HT-29 (cell line): ENCODE measurements at regions not wholly inside any gene's neighbourhood (a gene's known extent, or its start where the extent isn't known, plus 50 kb on each side); places are given as distances from the start of the nearest gene placed in this dataset.

Experiments used
- DNase-seq: peaks from one replicate; pipeline ENCODE4 v3.0.0-alpha.2; 2015; ENCODE audit warnings: low spot score

DNA sequence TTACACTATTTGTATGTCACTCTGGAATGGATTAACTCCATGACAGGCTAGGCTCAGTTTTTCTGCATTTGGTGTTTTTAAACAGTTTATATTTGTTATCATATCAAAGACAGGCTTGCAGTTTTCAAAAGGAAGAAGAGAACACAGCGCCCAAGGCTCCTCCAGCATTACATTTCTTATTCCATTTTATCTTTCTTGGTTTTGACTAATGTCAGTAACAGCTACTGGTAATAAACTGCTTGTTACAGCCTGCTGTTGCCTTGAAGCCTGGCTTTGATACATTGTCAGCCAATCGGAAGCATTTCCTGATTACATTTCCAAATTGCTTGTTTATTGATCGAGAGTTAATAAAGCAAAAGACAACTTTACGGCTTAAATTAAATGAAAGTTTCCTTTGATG, 166.0 kb upstream of the MDFIC start:
- no peak for DNase-seq

DNA sequence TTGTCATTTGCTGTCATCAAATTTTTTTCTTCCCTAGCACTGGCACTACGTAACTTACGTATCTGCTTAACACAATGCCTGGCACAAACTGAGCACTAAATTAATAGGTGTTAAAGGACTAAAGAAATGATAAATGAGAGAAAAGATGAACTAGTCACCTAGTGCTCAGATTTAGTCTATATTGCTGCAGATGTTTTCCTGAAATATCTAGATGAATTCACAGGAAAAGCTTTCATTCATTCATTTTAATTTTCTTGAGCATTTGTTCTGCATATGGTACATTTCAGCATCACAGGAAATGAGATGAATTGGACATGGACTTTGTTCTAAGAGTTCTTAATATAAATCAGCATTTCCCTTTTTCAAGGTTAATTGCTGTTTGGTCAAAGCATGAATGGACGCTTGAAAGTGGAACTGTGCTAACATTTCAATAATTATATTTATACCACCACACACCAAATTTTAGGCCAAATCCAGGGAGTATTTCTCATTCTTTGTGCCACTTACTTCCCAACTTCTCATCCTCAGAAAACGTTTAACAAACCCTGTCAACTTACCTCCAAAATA, 163.2 kb upstream of the MDFIC start:
- no peak for DNase-seq

DNA sequence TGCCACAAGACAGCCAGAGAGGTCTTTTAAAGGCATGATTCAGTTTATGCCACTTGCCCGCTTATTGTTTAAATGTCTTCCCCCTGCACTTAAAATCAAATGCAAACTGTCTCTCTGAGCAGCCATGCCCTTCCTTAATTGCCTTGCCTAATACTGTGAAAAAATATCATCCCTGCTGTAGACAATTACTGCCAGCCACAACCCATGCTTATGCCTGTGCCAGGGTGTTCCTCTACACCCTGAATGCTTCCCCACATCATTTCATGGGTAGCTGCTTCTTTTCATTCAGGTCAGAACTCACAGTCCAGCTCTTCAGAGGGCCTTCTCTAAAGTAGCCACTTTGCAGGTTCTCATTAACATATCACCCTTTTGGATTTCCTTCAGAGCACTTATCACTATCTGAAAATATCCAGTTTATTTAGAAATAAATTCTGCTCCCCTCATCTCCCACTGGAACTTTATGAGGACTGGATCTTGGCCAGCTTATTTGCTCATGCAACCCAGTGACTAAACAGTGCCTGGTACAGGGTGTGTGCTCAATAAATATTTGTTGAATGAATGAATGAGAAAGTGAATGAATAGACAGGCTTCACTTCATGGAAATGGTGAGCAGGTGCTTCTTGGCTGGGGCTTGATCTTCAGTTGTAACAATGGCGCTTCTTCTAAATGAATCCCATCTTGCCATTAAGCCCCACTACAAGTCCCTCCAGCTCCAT, 162.4 kb upstream of the MDFIC start:
- peak; percentile 33 for DNase-seq

DNA sequence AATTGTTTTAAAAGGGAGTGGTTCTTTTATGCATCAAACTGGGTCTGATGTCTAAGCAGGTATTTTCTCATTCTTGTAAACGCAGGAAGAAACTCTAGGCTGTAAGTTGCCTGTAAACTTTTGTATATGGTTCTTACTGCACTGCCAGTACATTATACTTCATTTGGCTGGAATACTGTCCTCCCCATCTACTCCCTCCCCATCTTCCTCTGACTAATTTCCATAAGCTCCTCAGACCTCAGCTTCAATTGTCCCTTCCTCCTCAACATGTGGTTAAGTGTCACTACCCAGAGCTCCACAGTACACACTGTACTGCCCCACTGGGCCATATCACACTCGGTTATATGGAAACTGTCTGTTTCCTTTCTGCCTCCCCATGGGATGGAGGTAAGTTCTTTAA, 161.4 kb upstream of the MDFIC start:
- DNase-seq, result no peak

DNA sequence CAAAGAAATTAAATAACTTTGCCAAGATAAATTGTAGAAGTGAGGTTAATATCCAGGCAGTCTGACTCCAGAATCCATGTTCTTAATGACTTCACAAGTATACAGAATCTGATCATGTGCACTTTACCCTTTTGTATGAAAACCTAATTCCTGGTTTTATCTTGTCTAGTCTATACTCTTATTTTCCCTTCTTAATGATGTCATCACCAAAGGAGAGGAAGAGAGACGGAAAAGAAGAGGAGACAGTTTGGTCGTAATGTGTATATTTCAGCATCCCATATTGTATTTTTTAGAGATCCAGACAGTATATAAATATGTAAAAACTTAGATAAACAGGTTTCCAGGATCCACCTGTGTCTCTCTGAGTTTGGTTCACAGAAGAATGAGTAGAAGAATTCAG, 159.9 kb upstream of the MDFIC start:
- no peak for DNase-seq

DNA sequence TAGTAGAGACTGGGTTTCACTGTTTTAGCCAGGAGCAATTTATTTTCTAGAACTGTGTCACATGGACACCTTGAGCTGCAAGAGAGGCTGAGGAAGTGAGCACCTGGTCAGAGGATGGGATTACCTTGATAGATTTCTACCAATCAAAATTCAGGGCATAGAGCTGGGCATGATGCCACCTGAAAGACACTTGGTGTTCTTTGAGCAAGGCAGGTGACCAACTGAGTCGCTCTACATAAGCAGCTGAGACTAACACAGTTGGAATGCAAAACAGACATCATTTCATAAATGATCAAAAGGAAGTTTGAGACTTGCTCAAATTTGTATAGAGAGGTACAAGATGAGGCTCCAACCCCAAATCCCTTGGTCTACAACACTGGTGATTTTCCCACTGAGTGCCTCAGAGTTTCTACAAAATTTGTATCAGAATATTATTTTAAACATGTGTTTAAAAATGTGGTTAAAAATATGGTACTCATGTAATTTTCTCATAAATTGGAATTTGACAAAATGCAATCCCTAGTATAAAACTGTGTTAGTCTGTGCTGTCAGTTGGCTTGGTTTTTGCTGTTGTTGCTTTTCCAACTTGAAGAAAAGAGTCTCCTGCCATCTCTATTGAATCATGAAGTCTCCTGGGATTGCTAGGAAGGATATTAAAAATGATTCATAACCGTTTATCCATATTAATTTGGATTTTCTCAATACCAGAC, 156.4 kb upstream of the MDFIC start:
- no peak for DNase-seq

DNA sequence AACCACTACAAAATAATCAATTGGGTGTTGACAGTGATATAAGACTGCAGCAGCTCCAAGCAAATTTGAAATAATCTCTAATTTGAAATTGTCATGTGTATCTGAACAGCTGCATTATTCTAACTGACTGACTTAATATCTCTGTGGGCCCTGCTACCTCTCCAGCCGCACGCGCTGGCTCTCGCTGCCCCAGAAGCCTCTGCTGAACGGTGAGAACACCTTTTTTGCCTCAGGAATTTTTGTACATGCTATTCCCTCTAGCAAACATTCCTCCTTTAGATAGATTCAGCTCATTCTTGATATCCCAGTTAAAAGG, 155.9 kb upstream of the MDFIC start:
- no peak for DNase-seq

DNA sequence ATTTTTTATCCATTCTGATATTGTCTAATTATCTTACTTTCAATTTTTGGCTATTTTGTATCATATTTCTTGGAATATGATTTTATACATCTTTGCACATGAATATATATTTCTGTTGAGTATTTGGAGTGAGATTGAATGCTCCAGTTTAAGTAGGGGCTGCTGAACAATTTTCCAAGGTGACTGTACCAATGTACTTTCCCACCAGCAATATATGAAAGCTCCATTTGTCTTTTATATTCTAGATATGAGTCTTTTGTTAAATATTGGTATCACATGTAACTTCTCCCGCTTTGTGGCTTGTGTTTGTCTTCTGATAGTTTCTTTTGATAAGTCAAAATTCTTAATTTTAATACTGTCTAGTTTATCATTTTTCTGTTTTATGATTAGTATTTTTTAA, 144.6 kb upstream of the MDFIC start:
- no peak for DNase-seq

DNA sequence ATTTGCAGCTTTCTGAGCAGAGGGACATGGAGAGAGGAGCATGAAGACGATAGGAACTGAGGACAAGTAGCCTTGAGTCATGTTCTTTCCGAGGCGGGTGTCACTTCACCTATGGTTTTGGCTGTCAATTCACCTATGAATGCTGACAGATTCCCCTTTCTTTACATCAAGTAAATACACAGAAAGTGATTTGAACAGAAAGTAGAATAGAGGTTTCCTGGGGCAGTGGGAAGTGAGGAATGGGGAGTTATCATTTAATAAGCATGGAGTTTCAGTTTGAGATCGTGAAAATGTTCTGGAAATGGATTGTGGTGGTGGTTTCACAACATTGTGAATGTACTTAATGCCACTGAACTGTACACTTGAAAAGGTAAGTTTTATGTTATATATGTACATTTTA, 138.4 kb upstream of the MDFIC start:
- no peak for DNase-seq

DNA sequence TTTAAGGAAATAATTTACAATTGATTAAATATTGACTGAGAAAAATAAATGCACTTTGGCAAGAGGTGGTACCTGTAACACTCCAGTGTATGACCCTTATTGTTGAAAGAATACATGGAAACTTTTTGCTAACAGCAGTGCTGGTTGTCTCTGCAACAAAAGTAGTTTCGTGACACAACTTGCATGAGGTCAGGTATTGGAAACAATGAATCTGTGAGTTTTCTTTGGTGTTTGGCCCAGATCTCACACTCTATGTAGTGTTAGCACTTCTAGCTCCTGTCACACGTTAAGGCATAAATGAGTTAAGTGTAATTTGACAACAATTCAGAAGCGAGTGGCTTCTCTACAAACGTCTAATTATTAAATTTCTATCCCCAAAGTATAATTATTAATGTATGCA, 137.7 kb upstream of the MDFIC start:
- no peak for DNase-seq

DNA sequence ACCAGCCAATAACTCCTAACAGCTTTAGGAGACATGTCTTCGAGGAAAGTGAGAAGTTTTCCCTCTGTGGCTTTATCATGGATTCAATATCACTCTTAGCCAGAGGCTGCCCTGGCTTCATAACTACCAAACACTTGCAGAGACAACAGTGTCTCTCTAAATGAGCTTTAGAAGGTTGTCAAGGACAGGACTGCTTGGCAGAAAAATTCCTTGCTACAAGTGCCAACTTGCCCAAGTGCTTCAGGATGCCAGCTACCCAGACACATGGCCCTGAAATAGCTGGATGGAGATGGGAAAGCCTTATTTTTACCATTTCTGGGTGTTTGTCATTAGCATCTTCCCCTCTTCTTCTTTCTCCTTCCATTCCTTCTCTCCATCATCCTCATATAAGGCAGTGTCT, 137.1 kb upstream of the MDFIC start:
- no peak for DNase-seq

DNA sequence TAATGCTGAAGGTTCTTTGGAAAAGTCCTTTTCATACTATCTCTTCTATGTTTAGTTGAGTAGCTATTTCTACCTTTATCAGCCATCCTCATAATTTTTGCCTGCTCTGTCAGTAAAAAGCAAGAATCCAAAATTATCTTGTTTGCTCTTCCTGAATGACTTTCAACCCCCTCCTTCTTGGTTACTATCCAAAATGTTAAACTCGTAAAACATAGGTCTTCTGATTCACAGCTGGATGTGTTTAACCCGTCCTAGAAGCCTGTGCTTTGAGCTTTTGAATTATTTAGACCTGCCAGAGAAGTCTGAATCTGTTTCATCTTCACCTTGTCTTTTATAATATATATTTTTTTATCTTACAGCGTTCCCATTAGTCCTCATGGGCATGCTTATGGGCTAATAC, 136.4 kb upstream of the MDFIC start:
- no peak for DNase-seq

DNA sequence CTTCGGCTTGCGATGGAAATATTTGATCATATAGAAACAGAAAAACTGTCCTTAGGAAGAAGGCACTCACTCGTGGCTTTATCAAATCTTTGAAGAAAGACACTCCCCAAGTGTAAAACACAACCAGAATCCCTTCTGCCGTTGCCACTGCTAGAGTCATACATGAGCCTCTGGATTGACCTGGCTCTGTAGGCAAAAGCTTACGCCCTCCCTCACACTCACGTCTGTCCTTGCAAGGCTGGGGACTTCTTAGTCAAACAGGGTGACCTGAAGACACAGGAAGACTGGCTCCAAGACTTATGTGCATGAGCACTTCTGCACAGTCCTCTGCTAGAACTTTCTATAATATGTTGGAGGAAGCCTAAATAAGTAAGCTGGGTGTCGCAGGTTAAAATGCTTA, 135.4 kb upstream of the MDFIC start:
- DNase-seq, result no peak

DNA sequence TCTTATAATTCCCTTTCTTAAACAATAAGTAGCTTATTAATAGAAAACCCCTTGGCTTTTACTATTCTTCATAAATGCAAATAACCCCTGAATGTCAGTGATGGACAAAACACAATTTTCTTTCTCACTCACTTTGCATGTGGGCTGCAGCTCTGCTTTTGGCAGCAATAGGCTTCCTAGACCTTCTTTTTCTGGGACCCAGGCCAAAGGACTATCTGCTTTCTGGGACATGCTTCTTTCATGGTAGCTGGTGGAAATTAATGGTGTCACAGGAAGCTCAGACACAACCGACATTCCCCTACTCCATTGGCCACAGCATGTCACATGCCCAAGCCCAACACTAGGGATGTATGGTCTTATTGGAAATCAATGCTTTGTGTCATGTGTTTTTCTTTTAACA, 134.3 kb upstream of the MDFIC start:
- DNase-seq, result no peak

DNA sequence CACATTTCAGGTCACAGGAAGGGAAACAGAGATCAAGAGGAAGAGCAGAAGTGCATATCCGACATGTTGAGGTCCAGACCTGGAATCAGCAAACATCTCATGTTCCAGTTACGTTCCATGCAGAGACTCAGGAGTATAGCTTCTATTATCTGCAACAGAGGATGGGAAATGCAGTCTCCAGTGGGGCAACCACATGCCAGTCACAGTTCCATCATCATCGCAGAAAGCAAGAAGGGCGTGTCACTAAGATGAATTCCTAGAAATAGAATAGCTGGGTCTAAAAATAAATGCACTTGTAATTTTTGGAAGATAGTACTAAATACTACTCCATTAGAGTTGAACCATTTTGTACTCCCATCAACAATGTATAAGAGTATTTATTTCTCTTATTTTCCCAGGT, 133.2 kb upstream of the MDFIC start:
- no peak for DNase-seq

DNA sequence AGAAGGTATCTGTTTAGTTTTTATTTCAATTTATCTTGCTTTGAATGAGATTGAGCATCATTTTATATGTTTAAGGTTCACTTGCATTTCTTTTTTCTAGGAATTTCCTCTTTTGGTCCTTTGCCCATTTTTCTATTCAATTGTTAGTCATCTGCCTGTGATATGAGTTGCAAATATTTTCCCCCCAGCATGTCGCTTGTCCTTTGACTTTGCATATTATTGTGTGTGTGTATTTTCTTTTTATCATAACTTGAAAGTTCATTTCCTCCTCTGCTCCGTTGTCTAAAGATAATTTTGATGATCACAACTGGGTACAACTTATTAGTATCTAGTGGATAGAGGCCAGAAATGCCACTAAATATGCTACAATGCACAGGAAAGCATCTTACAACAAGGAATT, 132.7 kb upstream of the MDFIC start:
- DNase-seq, result no peak

DNA sequence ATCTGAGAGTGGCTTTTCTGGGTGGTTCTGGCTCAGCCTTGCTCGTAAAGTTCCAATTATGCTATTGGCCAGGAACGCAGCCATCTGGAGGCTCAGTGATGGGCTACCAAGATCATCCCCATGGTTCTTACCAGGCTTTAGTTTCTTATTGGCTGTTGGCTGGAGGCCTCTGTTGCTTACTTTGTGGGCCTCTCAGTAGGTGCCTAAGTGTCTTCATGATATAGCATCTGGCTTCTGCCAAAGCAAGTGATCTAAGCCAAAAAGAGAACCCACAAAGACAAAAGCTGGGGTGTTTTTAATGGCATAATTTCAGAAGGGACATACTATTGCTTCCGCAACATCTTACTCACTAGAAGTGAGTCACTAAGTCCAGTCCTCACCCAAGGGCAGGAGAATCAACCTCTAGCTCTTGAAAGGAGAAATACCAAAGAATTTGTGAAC, 132.0 kb upstream of the MDFIC start:
- DNase-seq, result peak; percentile 7

DNA sequence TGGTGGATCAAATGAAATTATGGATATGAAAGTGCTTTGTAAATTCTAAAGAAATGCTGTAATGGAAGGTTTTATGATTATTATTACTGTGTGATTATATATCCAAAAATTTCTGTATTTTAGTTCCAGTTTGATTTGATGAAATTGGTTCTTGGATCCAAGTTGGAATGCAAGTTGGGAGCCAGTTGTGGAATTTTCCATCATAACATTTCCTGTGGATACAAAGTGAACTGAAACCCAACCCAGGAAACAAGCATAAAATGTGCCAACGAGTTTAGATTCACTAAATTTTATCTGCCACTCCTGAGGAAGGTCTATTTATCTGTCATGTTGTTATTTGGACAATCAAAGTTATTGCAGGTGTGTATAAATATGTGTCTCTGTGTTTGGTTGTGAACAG, 131.4 kb upstream of the MDFIC start:
- no peak for DNase-seq

DNA sequence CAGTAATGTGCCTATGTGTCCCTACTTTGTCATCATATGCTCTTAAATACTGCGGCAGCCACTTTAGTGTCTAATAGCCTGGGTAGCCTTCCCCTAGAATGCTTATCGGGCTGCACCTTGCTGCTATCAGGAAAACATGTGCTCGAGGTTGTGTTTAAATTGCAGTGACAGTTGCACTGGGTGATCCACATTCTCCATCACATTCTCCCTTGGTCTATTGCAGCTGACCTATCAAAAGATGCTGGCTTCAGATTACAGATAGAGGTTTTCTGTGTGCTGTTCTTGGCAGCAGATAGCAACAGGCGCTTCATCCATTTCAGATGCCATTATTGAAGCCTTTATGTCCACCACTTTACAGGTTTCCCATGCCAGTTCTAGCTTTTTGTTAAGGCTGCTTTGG, 130.1 kb upstream of the MDFIC start:
- DNase-seq, result no peak

DNA sequence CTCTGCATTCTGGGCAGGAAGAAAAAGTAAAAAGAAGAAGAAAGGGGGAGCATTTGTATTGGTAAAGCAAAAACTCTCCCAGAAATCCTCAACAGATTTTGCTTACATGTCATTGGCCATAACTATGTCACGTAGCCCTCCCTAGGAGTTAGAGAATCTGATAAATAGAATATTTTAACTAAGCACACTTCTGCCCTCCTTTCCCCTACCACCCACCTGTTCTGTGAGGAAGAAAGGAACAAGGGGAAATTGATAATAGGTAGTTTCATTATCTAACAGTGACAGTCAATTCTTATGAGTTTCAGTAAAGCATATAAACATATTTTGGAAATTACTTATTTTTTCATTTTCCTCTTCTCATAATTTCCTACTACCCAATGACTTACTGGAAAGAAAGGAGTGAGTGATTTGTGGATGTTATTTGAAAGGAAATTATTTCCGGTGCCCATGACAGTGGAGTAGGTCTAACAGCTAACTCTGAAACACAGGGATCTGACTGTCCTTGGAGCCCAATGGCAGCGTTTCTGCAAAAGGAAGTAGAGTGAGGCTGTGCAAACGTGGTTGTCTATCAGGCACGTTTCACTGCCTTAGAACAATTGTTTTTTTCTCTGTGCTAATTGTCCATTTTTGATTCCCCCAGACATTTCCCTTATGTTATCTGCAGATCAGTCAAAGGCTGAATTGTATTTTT, 128.6 kb upstream of the MDFIC start:
- no peak for DNase-seq

DNA sequence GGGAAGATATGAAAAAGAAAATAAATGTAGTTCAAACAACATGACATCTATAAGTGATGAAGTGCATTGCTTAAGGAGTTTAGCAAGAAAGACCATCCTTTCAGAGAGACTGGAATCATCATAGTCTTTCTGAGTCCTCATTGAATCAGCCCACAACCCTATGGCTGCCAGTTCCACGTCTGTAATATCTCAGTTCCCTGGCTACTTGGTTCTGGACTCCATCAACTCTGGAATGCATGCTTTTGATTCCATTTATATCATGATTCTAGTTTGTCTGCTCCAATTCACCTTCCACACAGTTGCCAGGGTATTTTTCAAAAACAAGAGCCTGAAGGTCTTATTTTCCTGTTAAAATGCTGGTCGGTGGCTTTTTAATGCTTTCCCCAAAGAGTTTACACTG, 126.4 kb upstream of the MDFIC start:
- no peak for DNase-seq

DNA sequence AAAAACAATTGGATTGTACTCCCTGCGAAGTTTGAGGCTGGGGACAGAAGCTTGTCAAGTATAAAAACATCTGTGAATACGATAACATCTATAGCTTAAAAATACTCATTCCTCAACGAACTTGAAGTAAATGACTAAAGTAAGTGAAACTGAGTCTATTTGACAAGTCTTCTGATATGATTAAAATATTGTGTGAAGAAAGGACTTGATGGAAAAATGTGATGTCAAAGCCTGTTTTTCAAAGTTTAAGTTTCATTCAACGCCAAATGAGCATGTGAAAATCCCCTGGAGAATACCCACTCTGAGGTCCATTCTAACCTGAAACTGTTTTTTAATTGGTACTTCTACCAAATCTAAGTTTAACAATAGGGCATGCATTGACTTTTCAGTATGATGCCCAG, 122.3 kb upstream of the MDFIC start:
- no peak for DNase-seq

DNA sequence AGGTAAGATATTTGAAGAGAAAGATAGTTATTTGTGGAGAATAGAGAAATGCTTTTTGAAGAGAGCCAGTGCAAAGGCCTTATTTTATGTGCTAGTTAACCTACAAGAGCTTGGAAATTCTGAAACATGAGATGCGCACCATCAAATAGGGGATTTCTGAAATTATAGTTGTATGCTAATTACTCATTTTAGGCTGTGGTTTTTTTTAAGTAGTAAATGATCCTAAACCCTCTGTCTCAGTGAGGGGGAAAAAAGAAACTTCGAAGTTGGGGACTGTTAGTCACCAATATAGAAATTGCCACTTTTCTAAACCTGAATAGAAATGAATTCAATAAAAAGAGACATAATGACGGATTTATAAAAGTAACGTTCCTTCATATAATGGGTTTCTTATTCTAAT, 119.3 kb upstream of the MDFIC start:
- DNase-seq, result no peak
